ENCODE measurements at regions not wholly inside any gene's neighbourhood (a gene's known extent, or its start where the extent isn't known, plus 50 kb on each side); places are given as distances from the start of the nearest gene placed in this dataset.

DNA sequence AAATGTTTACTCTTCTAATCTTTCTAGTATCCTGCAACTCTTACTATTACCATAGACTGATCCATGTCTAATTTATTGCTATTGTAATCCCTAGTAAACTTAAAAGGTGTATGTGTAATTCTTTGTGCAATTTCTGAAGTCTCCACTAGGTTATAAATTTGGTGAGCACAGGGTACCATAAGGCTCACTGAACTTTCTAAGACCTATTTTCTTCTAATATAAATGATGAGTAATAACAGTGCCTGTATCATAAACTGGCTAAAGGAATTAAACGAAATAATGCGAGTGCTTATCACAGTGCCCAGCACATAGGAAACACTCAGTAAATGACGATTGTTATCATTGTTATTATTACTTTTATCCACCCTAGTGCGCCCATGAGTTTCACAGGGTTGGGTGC lies 119.1 kb downstream of the KLF12 start:
- Mint-ChIP-seq H3K4me3 (no peak overlapping the region), H3K27ac (no peak overlapping the region), H3K27me3 (no peaks in the 10 kb centered on the region), H3K4me1 (ENCODE audit: low read depth) (peaks cover 50% of the 10 kb centered on the region), H3K36me3 (ENCODE audit: low read depth) (peaks cover 1% of the 10 kb centered on the region), H3K9me3 (no peaks in the 10 kb centered on the region)
- peak; percentile 57 for TF ChIP-seq CTCF (IDR thresholded peaks at IDR 0.05)
- ATAC-seq (peak; percentile 72), DNase-seq (no peak)
- intact Hi-C loops (cut with micrococcal nuclease): no loop called here
- ChIA-PET POLR2A (no interaction called here), CTCF (no interaction called here)

- intact Hi-C loops (cut with micrococcal nuclease): no loop called here
- no peak for TF ChIP-seq CTCF (IDR thresholded peaks at IDR 0.05)
- H3K36me3 Mint-ChIP-seq (ENCODE audit: low read depth): peaks cover 7% of the 10 kb centered on the region
- DNase-seq: no peak
- no peak for ATAC-seq
- no peak overlapping the region for H3K4me3 Mint-ChIP-seq
- POLR2A ChIA-PET: interaction anchor here (0.6 to 1.6 kb wide), 2 partner anchors 14 to 524 kb away, joined by 4 read pairs; no protein-coding TSS in a partner anchor
- CTCF ChIA-PET: interaction anchor here (0.7 to 1.2 kb wide), 4 partner anchors 23 to 167 kb away, joined by 3 to 4 read pairs (median 3); no protein-coding TSS in a partner anchor
- H3K4me1 Mint-ChIP-seq (ENCODE audit: low read depth): peaks cover 54% of the 10 kb centered on the region
- no peak overlapping the region for H3K27ac Mint-ChIP-seq
- H3K9me3 Mint-ChIP-seq: no peaks in the 10 kb centered on the region
- no peaks in the 10 kb centered on the region for H3K27me3 Mint-ChIP-seq
Measured at GRCh38 chr13:74009100-74009668, 125.0 kb downstream of the KLF12 start.

GRCh38 chr13:74006666-74007065 lies 127.5 kb downstream of the KLF12 start:
- ChIA-PET CTCF (no interaction called here), POLR2A (no interaction called here)
- H3K4me3 Mint-ChIP-seq: no peak overlapping the region
- intact Hi-C loops (cut with micrococcal nuclease): no loop called here
- peaks cover 7% of the 10 kb centered on the region for H3K36me3 Mint-ChIP-seq (ENCODE audit: low read depth)
- no peaks in the 10 kb centered on the region for H3K27me3 Mint-ChIP-seq
- no peaks in the 10 kb centered on the region for H3K9me3 Mint-ChIP-seq
- DNase-seq (no peak), ATAC-seq (no peak)
- peaks cover 58% of the 10 kb centered on the region for H3K4me1 Mint-ChIP-seq (ENCODE audit: low read depth)
- TF ChIP-seq CTCF (IDR thresholded peaks at IDR 0.05): no peak
- H3K27ac Mint-ChIP-seq: no peak overlapping the region

DNA sequence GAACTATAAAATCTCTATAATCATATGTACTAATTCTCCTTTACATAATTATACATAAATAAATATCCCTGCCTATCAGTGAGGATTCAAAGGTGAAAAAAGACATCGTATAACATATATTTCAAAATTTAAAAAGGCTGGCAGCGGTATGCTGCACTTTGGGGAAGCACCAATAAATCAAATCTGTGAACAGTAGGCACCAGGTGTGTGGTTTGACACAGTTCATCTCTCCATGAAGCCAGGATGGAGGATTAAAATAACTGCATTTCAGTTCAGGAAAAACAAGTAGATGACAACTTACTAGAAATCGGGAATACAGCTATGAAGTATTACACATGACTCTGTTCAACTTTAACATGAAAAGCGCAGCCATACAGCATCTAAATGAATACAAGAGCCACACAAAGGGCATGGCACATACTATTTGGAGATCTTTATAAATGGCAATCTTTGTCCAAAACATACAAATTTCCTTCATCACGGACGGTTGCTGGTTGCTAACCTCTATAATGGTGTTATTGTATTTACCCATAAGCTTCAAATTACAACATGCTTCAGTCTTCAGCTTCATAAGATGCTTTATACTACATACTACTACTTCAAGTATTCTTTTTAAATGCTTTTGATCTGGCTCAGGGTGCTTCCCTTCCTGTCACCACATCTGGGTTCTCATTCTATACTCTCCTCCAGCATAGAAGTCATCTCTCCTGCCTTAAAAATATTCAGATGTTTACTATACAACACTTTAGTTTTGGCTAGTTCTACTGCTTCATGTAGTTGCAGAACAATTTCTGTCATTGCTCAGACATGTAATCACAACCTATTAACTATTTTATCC lies 128.7 kb downstream of the KLF12 start:
- intact Hi-C loops (cut with micrococcal nuclease): no loop called here
- TF ChIP-seq CTCF (IDR thresholded peaks at IDR 0.05): no peak
- CTCF ChIA-PET: interaction anchor here (0.8 to 1.0 kb wide), 2 partner anchors 20 to 33 kb away, joined by 3 read pairs; no protein-coding TSS in a partner anchor

GRCh38 chr13:74004109-74004508 lies 130.1 kb downstream of the KLF12 start:
- no peaks in the 10 kb centered on the region for H3K27me3 Mint-ChIP-seq
- H3K36me3 Mint-ChIP-seq (ENCODE audit: low read depth): peaks cover 3% of the 10 kb centered on the region
- no peak for ATAC-seq
- CTCF ChIA-PET: no interaction called here
- no peak overlapping the region for H3K4me3 Mint-ChIP-seq
- H3K9me3 Mint-ChIP-seq: no peaks in the 10 kb centered on the region
- no peak for DNase-seq
- H3K4me1 Mint-ChIP-seq (ENCODE audit: low read depth): peaks cover 48% of the 10 kb centered on the region
- intact Hi-C loops (cut with micrococcal nuclease): no loop called here
- TF ChIP-seq CTCF (IDR thresholded peaks at IDR 0.05): no peak
- POLR2A ChIA-PET: no interaction called here
- H3K27ac Mint-ChIP-seq: no peak overlapping the region

More for the DNA sequence above, 128.7 kb downstream of the KLF12 start:
- POLR2A ChIA-PET: no interaction called here
- Mint-ChIP-seq H3K27ac (no peak overlapping the region), H3K9me3 (no peaks in the 10 kb centered on the region), H3K4me3 (no peak overlapping the region), H3K36me3 (ENCODE audit: low read depth) (peaks cover 7% of the 10 kb centered on the region), H3K4me1 (ENCODE audit: low read depth) (peaks cover 52% of the 10 kb centered on the region), H3K27me3 (no peaks in the 10 kb centered on the region)
- DNase-seq: no peak
- ATAC-seq: no peak
